Gastrocnemius medialis (tissue), 4 donors: ENCODE measurements at regions not wholly inside any gene's neighbourhood (a gene's known extent, or its start where the extent isn't known, plus 50 kb on each side); places are given as distances from the start of the nearest gene placed in this dataset.

Experiments used
- POLR2A ChIP-seq, 2 donors: fragments of 450-650 bp; IDR thresholded peaks; one replicate each; pipeline ENCODE4 v1.6.1; 2017; ENCODE audit warnings: antibody characterized with exemption in 2 of 2, mild to moderate bottlenecking in 2 of 2, moderate library complexity in 2 of 2
- TF ChIP-seq, protein P1 (sequence below), 5 experiments: fragments of 450-650 bp in 3 of 5; fragments of 200-600 bp in 2 of 5; sonication (generic) in 2 of 5; IDR thresholded peaks in 4 of 5; conservative IDR thresholded peaks in 1 of 5; 1 replicate in 4 of 5; 2 replicates in 1 of 5; pipeline ENCODE4 v1.5.1; 2016 to 2019; ENCODE audit warnings: antibody characterized with exemption in 5 of 5, mild to moderate bottlenecking in 3 of 5, moderate library complexity in 3 of 5

DNA sequence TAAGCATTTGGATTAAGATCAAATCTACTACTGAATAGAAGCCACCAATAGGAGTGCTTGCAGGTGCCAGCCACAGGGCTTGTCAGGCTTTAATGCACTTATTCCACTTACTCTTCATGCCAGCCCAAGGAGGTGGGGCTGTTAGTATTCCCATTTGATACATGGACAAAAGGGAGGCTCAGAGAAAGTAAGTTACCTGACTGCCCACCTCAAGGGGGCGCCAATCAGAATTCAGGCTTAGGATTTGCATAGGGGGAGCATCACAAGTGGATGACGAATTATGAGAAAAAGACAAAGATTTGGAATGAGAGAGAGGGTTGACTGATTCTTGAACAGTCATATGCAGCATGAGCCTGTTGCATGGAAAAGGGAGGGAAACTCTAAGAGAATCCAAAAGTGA, 188.4 kb upstream of the TSHZ2 start:
- no peak for TF ChIP-seq POLR2A (IDR thresholded peaks at IDR 0.05)
- TF ChIP-seq, protein P1, sequence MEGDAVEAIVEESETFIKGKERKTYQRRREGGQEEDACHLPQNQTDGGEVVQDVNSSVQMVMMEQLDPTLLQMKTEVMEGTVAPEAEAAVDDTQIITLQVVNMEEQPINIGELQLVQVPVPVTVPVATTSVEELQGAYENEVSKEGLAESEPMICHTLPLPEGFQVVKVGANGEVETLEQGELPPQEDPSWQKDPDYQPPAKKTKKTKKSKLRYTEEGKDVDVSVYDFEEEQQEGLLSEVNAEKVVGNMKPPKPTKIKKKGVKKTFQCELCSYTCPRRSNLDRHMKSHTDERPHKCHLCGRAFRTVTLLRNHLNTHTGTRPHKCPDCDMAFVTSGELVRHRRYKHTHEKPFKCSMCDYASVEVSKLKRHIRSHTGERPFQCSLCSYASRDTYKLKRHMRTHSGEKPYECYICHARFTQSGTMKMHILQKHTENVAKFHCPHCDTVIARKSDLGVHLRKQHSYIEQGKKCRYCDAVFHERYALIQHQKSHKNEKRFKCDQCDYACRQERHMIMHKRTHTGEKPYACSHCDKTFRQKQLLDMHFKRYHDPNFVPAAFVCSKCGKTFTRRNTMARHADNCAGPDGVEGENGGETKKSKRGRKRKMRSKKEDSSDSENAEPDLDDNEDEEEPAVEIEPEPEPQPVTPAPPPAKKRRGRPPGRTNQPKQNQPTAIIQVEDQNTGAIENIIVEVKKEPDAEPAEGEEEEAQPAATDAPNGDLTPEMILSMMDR (IDR thresholded peaks at IDR 0.05 in 4 of 5, conservative IDR thresholded peaks at IDR 0.05 in 1 of 5): no peak
